HUDEP-2 (cell line): ENCODE measurements at regions not wholly inside any gene's neighbourhood (a gene's known extent, or its start where the extent isn't known, plus 50 kb on each side); places are given as distances from the start of the nearest gene placed in this dataset.
"Not testable (repeated sequence)": the region's sequence is repeated elsewhere in the genome, so short reads cannot be mapped to it uniquely, and the experiment has no call there.

ENCODE experiments used
- DNase-seq, 76 experiments: peaks; one replicate each; lab custom pipeline; 2025; ENCODE audit not compliant: unreplicated experiment in 76 of 76; lab: John Stamatoyannopoulos, UW

- DNase-seq, result no peak
Measured at GRCh38 chr14:25699981-25700380, 650.0 kb upstream of the STXBP6 start.

- no peak for DNase-seq
Measured at GRCh38 chr14:25698111-25698510, 648.2 kb upstream of the STXBP6 start.

- DNase-seq, result no peak
Measured at GRCh38 chr14:25696176-25696575, 646.2 kb upstream of the STXBP6 start.

- DNase-seq, result no peak
Measured at GRCh38 chr14:25685004-25685403, 635.1 kb upstream of the STXBP6 start.

- DNase-seq, result no peak
Measured at GRCh38 chr14:25680934-25681333, 631.0 kb upstream of the STXBP6 start.

GRCh38 chr14:25680511-25680910, 630.6 kb upstream of the STXBP6 start:
- not testable (repeated sequence) for DNase-seq

GRCh38 chr14:25677111-25677510, 627.2 kb upstream of the STXBP6 start:
- DNase-seq, result no peak

- no peak for DNase-seq
Measured at GRCh38 chr14:25667387-25667786, 617.4 kb upstream of the STXBP6 start.

GRCh38 chr14:25666877-25667276, 616.9 kb upstream of the STXBP6 start:
- no peak for DNase-seq

GRCh38 chr14:25658988-25659387, 609.0 kb upstream of the STXBP6 start:
- no peak for DNase-seq

GRCh38 chr14:25630447-25630846, 580.5 kb upstream of the STXBP6 start:
- no peak for DNase-seq

- no peak for DNase-seq
Measured at GRCh38 chr14:25628978-25629377, 579.0 kb upstream of the STXBP6 start.

GRCh38 chr14:25628390-25628789, 578.4 kb upstream of the STXBP6 start:
- no peak for DNase-seq

GRCh38 chr14:25626986-25627385, 577.0 kb upstream of the STXBP6 start:
- DNase-seq, result no peak

GRCh38 chr14:25622763-25623162, 572.8 kb upstream of the STXBP6 start:
- no peak for DNase-seq

GRCh38 chr14:25620515-25620914, 570.6 kb upstream of the STXBP6 start:
- no peak for DNase-seq

- no peak for DNase-seq
Measured at GRCh38 chr14:25615174-25615573, 565.2 kb upstream of the STXBP6 start.

- DNase-seq, result no peak
Measured at GRCh38 chr14:25607192-25607591, 557.2 kb upstream of the STXBP6 start.

- no peak for DNase-seq
Measured at GRCh38 chr14:25602106-25602505, 552.2 kb upstream of the STXBP6 start.

GRCh38 chr14:25588751-25589150, 538.8 kb upstream of the STXBP6 start:
- DNase-seq, result no peak

- no peak for DNase-seq
Measured at GRCh38 chr14:25574628-25575325, 524.8 kb upstream of the STXBP6 start.

- DNase-seq, result no peak
Measured at GRCh38 chr14:25570483-25570882, 520.5 kb upstream of the STXBP6 start.

GRCh38 chr14:25557466-25557865, 507.5 kb upstream of the STXBP6 start:
- DNase-seq, result no peak
